ENCODE measurements at regions not wholly inside any gene's neighbourhood (a gene's known extent, or its start where the extent isn't known, plus 50 kb on each side); places are given as distances from the start of the nearest gene placed in this dataset.

GRCh38 chr10:8128511-8128910 lies 74.0 kb downstream of the GATA3 start:
- no peak for TF ChIP-seq CTCF (conservative IDR thresholded peaks at IDR 0.05; ENCODE audit: low read depth, low read length)
- TF ChIP-seq FOS (IDR thresholded peaks at IDR 0.05; ENCODE audit: low read depth, low read length) = no peak
- TF ChIP-seq MAZ (IDR thresholded peaks at IDR 0.05; ENCODE audit: borderline replicate concordance, low read depth, low read length) = no peak

Measured in IMR-90 (cell line).